ENCODE measurements at regions not wholly inside any gene's neighbourhood (a gene's known extent, or its start where the extent isn't known, plus 50 kb on each side); places are given as distances from the start of the nearest gene placed in this dataset.

DNA sequence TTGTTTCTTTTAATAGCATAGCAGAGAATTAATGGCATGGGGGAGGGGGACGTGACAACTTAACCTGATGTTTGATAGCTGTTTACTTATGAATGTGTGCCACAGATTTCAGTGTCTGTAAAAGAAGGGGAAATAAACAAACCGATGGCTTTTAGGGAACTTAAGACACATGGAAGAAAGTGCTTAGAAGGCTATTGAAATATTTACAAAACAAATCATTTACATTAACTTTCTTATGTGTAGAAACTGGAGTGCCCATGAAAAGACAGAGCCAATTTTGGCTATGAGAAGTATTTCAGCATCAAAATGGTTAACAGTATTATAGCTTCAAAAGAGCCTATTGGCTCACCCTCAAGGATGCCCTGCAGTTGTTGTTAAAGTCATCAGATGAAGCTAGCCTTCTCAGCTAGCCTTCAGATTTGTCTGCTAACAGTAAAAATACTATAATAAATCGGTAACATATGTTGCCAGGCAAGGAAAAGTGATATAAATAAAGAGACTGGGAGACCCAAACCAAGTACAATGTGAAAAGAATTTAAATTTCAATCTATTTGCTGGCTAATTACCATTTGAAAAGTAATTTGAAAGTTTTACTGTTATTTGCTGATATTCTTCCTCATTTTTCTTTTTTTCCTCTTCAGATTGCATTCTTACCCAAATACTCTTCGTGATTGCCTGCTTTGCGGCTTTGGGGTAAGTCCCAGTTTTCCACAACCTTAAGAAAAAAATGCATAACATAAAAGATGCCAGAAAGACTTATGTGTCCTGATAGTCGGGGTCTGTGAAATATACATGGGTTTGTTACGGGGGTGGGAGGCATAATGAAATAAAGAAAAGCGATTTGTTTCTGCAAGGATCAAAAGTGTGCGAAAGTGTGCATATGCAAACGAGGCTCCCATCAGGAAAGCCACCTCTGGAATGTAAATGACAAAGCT, 256.4 kb downstream of the MEIS1 start:
- no peak for DNase-seq

DNA sequence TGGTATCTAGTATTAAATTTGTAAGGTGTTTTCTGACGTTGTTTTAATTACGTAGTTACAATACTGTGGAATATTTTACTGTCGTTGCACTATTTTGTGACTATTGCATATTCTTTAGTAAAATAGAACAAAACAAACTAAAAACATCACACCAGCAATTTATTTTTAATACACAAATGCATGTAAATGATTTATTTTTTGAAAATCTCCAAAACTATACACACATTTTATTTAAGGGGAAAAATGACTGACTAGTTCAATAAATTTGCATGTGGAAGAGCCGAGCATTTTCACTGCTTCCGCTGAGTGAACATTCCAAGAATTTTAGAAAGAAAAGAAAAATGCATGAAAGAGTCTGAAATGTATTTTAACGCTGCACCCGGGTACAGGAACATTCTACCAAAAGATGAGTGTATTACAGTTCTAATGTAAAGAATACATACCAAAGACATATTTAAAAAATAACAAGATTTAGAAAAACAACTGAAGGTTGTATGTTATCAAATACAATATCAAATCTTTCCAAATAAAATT, 257.7 kb downstream of the MEIS1 start:
- no peak for DNase-seq

DNA sequence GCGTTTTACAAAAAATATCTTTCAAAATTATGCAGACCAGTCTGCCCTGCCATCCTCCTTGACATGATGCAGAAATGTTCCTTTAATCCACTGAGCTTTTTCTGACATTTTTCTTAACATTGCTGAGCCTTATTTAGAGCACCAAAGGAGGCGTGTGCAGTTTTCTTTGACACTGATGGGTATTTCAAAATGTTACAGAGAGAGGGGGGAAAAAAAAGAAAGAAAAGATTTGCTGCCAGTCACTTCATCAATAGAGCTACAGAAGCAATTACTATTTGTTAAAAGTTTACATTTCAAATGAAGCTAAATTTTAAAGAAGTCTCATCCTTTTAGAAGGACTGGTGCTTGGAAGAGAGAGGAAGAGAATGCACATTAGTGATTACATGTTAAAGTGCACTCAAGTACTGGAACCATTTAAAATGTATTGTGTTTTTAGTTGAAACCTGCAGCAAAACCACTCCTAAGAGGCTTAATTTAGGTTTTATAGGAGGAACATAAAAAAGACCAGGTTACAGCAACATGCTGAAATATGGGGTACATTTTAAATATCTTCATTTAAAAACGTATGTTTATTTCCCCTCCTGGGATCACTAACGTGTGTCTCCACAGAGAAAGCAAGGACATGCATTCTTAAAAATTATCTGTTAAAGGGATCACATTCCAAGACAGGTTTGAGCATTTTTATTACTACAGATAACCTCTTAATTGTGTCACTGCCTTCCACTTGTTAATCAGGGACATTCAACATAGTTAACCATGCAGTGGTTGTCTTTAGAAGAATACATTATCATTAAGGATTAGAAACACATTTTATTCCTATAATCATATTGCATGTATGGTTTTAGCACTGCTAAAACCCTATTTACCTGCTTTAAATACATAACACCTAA, 258.4 kb downstream of the MEIS1 start:
- no peak for DNase-seq

DNA sequence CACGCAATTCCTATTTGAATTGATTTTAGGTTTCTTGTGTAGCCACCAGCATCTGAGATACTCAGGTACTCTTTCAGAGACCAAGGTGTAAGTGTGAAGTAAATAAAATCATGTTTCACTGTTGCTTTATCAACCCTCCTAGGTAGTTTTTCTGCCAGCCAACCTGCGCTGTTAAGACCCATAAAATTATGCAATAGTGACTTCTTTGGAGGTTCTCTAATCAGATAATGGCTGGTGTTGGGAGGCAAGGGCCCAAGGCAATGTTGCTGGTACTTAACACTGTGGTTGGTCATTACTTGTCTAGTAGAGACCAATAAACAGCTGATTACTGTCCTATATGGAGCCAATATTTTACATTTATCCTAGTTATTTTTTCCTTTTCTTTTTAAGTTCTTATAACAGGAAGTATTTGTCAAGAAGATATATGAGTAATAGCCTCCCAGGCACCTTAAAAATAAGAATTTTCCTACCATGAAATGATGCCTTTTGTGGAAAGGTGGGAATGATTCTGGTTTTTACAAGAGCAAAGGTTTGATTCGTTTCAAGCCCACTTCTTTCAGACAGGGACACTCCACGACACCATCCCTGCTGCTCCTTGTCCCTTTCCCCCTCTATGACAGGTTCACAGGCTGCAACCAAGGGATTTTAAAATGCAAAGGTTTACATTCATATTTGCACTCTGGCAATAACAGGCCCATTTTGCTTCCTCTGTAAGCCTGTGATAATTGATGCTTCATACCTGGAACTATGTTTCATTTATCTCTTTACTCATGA, 259.3 kb downstream of the MEIS1 start:
- no peak for DNase-seq

DNA sequence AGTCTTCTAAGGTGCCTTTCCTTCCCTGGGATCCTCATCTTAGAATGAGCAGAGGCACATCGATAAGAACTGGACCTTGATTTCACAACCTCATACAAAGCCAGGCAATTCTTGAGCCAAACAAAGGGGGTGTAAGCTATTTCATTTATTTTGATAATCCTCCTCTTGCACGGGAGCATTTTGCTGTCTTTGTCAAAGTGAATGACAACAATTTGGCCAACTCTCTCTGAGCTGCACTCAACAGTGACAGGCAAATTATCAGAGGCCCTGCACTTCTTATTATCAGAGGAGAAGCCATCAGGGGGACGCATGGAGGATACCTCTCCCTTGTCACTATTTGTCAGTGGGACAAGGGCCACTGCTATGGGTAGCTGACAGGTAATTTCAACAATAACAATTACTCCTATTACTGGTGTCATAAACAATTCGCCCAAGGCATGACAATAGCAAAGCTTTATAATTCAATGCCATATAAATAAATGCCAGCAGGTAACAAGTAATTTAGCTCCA, 260.4 kb downstream of the MEIS1 start:
- DNase-seq = no peak

DNA sequence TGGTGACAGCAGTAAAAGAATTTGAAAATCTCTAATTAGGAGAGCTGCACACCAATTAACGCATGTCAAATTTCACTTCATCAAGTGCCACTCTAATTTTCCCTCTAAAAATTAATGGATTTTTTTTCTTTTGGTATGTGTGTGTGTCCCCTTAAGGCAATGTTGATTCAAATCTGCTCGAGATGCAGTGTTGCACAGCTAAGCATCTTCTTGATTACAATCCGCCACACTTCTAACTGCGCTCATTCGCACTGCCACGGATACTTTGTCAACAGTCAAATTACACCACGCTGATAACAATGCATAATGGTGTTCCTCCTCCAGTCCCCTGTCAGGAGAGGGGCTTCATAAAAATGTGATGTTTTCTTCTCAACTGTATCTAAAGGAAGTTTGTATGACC, 261.4 kb downstream of the MEIS1 start:
- no peak for DNase-seq

DNA sequence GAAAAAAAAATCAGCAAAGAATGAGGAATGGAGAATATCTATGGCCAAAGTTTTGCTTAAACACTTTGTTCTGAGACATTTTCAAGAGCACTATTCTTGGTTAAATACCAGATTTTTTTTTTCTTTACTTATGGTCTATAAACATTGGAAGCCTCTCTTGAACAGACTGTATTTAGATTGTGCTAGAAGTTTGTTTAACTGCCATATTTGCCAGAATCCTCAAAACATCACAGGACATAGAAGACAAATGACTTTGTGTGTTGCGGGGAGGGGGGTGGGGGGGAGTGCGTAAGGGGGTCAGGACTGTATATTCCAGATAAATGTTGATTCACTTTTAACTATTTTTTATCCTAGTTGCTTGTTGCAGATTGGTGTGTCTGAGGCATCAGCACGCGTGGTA, 262.0 kb downstream of the MEIS1 start:
- DNase-seq = no peak

DNA sequence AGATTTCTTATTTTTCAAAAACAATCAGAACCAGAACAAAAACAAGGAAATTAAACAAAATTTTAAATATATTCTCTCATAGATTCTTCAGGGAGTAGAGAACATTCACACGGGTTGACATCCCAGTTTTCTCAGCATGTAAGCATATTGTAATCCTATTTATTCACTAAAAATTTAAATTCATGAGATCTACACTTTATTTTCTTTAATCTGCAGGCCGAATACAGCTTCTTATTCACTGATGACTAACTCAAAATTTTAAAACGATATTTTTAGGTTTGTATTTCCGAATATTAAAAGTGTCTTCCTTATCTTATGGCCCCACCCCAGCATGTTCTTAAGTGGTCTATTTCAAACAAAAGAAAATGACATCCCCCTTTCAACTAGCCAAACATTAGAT, 262.4 kb downstream of the MEIS1 start:
- no peak for DNase-seq

DNA sequence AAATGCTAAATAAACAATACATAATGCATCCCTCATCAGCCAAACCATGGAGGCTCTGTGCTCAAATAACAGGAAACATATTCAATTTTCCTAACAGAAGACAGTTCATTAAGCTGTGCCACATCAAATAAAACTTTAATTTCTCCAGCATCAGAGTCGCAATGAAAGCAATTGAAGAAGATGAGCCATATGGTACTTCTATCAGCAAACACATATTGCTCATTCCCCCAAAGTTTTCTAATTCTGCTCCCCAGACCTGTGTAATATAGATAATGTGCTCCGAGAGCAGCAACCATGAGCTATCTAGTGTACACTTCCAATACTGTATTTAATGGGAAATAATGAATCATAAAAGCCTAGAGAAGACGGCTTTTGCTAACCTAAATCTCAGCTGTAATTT, 263.2 kb downstream of the MEIS1 start:
- DNase-seq = no peak

DNA sequence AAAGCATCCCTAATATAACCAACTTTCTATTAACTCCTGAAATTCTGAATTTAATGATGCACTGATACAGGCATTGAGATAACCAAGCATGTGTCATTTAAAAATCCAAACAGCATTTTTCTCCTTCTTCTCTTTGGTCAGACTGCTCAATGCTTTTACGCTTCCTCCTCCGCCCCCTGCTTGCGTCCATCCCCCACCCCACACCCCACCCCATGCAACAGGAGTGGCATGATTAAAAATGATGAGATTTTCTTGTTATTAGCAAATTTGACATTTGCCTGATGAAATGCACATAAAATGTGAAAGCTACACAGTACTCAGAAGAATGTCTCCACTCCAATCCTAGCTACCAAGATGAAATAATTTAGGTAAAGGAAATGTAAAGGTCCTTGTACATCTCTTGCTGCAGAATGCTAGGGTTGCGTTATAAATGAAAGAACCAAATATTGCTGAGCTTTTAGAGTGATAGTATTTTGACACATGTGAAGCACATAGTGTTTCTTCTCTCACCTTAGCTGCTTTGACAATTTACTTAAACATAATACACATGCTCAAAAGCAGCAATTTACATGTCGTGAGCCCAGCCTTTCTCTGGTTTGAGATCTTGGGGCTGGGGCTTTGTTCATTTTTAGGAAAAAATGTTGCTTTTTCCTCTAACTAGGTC, 263.8 kb downstream of the MEIS1 start:
- DNase-seq = no peak

DNA sequence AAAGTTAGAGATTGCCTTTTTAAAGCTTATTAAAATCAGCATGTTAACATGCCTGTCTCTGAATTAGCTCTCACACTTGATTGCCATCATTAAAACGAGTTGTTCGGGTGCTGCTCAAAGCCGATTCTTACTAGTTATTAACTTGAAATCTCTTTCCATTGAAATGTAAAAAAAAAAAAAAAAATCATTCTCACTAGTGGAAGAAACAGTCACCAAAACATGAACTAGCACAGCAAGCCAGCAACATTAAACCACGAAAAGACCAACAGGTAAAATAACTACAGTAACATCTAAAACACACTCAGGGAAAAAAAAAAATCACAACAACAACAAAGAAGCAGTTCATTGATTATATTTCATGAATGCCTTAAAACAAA, 264.5 kb downstream of the MEIS1 start:
- no peak for DNase-seq

DNA sequence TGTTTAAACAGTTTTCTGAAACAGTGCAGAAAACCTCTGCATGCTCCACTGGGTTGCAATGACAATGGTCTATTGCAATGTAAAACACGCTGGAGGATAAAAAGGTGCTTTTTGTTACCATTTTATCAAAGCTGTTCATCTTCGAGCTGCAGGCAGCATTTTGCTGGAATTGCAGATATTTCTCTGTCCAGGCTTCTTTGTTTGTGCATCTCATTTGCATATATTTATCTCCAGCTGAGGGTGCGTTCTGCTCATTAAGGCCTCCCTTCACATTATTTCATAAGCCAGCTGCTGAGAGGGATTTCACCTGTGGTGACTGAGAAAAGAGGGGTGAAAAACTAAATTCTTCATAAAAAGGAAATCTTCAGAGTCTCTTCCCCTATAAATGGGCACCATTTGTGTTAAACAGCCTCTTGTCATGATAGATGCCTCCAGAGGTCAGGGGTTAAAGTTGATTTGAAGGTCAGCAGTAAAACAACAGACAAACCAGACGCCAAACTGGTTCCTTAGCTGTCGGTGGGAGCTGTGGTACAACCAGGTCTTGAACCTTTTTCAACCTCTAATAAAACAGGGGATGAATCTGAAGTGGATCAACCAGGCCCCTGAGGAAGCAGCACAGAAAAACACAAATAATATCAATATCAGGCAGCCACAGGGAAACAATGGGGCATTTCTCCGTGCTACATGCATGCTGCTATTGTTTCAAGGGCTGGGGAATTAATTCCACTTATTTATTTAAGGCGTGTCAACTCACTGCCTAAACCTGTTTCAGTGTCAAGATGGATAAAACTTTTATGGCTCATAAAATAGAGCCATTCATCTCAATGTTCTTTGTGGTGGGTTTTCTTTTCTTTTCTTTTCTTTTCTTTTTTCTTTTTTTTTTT, 265.1 kb downstream of the MEIS1 start:
- no peak for DNase-seq

DNA sequence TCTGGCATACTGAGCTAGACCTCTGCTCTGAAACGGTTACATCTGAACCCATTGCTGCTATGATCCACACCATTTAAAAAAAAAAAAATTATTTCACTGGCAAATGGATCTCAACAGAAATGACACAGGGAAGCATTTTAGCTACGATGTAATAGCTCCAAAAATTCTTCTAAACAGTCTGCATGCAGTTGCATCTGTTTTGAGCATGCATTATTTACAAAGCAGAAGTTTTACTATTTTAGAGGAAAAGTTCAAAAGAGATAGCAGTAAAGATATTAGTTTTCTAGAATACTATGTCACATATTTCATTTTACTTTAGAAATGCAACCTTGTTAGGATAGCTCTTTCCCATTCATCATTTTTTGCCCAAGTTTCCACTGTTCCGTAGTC, 265.7 kb downstream of the MEIS1 start:
- no peak for DNase-seq

DNA sequence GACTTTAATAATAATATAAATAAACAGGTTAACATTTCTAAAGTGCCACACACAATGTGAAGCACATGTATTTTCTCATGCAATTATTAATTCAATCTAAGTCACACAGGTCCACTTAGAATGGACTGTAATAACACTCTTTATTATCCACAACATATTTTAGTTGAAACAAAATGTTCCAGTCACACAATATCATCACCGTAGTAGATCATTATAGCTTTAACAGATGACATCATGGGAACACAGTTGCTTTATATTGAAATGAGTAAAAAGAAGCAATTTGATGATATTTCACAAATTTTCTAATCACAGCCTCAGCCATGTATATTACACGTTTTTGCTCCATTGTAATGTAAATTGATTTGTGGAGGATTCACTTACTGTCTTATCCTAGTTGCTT, 266.3 kb downstream of the MEIS1 start:
- no peak for DNase-seq

DNA sequence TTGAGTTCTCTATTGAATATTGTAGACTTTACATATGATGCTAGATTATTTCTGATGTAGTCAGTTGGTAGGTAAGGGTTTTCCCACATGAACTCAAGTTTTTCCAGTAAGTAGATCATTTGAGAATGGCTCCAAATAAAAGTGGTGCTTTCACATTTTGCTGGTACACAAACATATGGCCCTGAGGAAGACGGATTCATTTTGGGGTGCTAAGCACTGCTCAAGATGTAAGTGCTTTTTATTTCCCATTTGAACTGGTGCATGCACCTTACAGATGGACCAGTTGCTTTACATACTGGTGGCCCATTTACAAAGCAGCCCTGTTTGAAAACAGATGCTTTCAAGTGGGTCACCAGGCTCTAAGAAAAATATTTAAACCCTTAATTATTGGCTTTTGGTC, 266.7 kb downstream of the MEIS1 start:
- DNase-seq = no peak

DNA sequence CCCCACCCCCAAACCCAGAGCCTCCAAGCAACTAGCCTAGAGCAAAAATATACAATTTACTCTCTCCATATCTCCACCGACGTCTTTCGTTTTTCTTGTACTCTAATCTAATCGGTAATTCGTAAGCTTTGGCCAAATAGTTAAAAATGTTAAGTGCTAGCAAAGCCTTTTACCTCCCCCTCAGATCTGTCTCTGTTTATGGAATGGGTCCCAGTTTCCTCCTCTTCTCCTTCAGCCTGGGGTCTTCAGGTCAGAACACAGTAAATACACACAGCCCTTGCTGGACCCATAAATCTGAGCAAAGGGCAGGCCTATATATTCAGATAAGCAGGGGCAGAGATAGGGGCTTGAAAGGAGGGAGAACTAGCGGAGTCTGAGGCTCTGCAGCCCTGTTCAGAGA, 267.4 kb downstream of the MEIS1 start:
- DNase-seq = no peak

DNA sequence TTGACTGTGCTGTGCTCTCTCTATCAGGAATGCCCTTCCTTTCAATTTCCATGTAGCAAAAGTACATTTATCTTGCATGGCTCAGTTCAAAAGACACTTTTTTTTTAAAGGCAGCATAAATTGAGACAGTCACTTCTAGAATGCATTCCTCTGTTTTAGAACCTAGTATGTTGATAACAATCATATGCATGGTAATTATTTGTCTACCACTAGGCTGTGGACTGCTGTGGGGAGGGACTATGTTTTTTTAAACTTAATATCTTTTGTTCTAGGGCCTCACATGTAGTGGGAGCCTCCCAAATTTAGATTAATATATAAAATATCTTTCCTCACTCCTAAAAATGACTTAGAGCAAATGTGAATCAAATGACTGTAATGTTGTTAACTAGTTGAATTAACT, 269.9 kb downstream of the MEIS1 start:
- DNase-seq = no peak

DNA sequence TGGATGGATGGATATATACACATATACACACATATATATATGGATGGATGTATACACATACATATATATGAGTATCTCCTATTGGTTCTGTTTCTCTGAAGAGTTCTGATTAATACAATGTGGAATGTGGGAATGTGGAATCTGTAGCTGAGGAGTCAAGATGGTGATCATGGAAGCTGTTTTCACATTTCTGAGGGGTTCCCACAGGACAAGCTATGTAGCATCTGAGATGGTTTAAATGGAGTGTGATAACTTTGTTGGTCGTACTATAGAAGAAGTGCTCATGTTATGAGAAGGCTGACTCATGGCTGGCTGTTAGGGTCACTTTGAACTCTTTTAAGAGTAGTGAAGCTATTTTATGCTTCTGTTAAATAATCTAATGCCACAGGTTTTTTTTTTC, 279.7 kb downstream of the MEIS1 start:
- no peak for DNase-seq

DNA sequence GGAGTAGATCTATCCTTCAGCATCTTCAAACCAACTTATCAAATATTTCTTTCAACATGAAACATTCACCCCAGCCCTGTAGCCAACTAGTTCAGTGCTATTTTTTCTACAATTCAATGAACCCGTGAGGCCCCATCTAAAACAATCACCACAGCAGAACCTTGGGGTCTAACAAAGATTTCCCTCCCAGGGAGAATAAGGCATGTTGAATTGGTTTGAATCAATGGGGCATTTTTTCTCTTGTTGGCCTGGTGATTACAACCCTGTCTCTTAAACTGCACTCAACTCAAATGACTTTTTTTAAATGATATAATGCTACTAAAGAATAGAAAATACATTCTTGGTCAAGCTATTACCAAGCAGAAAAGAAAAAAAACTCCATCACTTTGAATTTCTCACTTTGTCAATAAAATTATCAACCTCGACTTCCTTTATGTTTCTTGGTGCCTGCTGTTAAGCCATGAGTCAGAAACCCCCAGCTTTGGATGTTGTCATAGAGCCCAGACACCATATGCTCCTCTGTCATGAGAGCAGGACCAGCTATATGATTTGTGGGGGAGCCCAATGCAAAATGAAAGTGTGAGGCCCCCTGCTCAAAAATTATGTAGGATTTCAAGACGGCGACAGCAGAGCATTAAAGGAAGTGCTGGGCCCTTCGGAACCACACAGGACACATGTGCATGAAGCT, 282.4 kb downstream of the MEIS1 start:
- no peak for DNase-seq

DNA sequence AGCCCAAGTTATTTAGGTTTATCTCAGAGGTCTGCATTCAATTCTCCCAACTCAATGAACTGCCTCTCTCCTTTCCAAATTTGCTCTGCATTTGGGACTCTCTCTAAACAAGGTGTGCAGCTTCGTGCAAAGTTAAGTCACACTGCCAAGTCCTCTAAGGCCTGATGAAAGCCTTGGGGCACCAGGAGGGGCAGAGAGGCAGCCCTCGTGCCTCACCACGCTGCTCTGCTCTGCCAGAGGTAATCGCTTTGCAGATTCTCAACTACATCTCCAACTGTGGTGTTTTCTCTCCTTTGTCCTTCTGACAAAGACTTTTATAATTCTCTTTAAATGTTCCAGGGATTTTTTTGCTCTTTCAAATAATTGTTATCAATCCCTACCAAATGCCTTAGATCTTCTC, 283.0 kb downstream of the MEIS1 start:
- DNase-seq = no peak

DNA sequence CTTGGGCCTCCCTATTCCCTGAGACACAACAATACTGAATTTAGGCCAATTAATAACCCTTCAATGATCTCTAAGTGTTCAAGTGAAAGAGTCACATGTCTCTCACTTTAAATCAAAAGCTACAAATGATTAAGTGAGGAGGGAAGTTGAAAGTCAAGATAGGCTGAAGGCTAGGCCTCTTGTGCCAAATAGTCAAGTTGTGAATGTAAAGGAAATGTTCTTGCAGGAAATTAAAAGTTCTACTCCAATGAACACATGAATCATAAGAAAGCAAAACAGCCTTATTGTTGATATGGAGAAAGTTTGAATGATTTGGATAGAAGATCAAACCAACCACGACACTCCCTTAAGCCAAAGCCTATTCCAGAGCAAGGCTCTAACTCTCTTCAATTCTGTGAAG, 286.9 kb downstream of the MEIS1 start:
- no peak for DNase-seq
